ENCODE measurements at regions not wholly inside any gene's neighbourhood (a gene's known extent, or its start where the extent isn't known, plus 50 kb on each side); places are given as distances from the start of the nearest gene placed in this dataset.
"Not testable (repeated sequence)": the region's sequence is repeated elsewhere in the genome, so short reads cannot be mapped to it uniquely, and the experiment has no call there.

DNA sequence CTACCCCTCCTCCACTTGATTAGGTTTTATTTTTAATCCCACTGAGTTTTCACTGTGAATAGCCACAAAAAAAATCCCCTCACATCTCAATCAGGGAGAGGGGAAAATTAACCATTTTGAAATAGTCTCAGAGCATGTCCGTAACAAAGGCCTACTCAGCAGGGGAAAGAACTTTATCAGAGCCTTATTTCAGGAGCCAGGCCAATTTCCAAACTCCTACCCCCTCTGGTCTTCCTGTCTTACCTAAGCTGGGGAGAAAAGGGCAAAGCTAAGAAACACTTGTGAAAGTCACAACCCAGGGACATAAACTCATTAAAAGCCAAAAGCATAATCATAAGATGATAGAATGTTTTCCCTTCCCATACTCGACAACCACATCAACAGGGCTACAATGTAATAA, 260.3 kb upstream of the DIO3 start:
- H4K20me1 ChIP-seq (ENCODE audit: low read depth, low read length): no peaks in the 10 kb centered on the region
- no peak overlapping the region for H3K4me3 ChIP-seq (ENCODE audit: insufficient read depth, low read length, poor library complexity, severe bottlenecking)
- no peaks in the 10 kb centered on the region for H3F3A ChIP-seq (ENCODE audit: insufficient read depth)
- no peaks in the 10 kb centered on the region for H3K36me3 ChIP-seq (ENCODE audit: low read length)
- H3K79me2 ChIP-seq (ENCODE audit: insufficient read depth, low read length): no peaks in the 10 kb centered on the region
- H3K4me2 ChIP-seq (ENCODE audit: low read depth, low read length, poor library complexity, severe bottlenecking): no peak overlapping the region
- H2AFZ ChIP-seq (ENCODE audit: low read depth, low read length, severe bottlenecking): no peak overlapping the region
- no peak for TF ChIP-seq EZH2phosphoT487 (conservative IDR thresholded peaks at IDR 0.05; ENCODE audit: low read length)
- TF ChIP-seq, protein P1, sequence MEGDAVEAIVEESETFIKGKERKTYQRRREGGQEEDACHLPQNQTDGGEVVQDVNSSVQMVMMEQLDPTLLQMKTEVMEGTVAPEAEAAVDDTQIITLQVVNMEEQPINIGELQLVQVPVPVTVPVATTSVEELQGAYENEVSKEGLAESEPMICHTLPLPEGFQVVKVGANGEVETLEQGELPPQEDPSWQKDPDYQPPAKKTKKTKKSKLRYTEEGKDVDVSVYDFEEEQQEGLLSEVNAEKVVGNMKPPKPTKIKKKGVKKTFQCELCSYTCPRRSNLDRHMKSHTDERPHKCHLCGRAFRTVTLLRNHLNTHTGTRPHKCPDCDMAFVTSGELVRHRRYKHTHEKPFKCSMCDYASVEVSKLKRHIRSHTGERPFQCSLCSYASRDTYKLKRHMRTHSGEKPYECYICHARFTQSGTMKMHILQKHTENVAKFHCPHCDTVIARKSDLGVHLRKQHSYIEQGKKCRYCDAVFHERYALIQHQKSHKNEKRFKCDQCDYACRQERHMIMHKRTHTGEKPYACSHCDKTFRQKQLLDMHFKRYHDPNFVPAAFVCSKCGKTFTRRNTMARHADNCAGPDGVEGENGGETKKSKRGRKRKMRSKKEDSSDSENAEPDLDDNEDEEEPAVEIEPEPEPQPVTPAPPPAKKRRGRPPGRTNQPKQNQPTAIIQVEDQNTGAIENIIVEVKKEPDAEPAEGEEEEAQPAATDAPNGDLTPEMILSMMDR (IDR thresholded peaks at IDR 0.05; ENCODE audit: insufficient read depth, low read length, poor library complexity, severe bottlenecking): no peak
- H3K9ac ChIP-seq (ENCODE audit: low read length): no peak overlapping the region
- no peaks in the 10 kb centered on the region for H3K27me3 ChIP-seq (ENCODE audit: low read length)
- H3K9me3 ChIP-seq (ENCODE audit: insufficient read depth, low read length): peaks cover 5% of the 10 kb centered on the region; the same call in 1 of the 2 replicates
- no peaks in the 10 kb centered on the region for H3K9me2 ChIP-seq (replicated peaks; ENCODE audit: insufficient read depth, low read length)
- no peak overlapping the region for H3K27ac ChIP-seq (ENCODE audit: low read depth, low read length)

DNA sequence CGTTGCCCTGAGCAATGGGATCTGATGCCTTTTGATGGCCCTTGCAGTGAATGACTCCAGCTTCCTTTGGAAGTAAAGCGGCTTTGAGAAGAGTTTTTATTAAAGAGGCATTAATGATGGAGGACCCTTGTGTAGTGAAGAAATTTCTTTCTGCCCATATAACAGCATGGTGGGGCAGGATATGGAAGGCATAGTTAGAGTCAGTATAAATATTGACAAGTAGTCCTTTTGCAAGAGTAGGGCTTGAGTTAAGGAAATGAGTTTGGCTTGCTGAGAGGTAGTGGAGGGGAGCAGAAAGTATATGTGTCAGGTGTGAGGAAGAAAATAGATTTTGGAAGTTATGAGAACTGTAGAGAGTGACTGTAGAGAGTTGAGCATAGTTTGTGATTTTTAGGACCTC, 254.1 kb upstream of the DIO3 start:
- H3K36me3 ChIP-seq (ENCODE audit: low read length); H3K9ac ChIP-seq (ENCODE audit: low read length); H2AFZ ChIP-seq (ENCODE audit: low read depth, low read length, severe bottlenecking); H3K9me3 ChIP-seq (ENCODE audit: insufficient read depth, low read length); H3F3A ChIP-seq (ENCODE audit: insufficient read depth); H3K4me3 ChIP-seq (ENCODE audit: insufficient read depth, low read length, poor library complexity, severe bottlenecking); H4K20me1 ChIP-seq (ENCODE audit: low read depth, low read length); H3K27me3 ChIP-seq (ENCODE audit: low read length); H3K27ac ChIP-seq (ENCODE audit: low read depth, low read length); H3K79me2 ChIP-seq (ENCODE audit: insufficient read depth, low read length); H3K9me2 ChIP-seq (replicated peaks; ENCODE audit: insufficient read depth, low read length); H3K4me2 ChIP-seq (ENCODE audit: low read depth, low read length, poor library complexity, severe bottlenecking): not testable (repeated sequence)

- H3K9me3 ChIP-seq (ENCODE audit: insufficient read depth, low read length); H3K4me3 ChIP-seq (ENCODE audit: insufficient read depth, low read length, poor library complexity, severe bottlenecking): not testable (repeated sequence)
These were observed 250.1 kb upstream of the DIO3 start for GRCh38 chr14:101311186-101311585.

DNA sequence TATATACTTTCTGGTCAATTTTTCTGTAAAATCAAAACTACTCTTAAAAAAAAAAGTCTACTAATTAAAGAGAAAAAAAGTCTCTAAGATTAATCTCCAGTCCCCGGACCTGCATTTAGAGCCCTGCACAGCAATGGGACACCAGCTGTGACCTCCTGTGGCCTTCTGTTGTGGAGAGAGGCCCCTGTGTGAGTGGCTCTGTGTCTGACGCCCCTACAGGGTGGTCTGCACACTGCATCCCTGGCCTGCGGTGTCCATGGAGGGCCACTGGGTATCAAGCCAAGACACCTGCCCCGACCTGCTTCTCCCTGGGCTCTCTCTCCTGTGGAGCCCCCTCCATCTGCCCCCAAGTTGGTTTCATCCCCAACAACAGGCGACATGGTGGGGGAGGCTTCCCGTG, 248.0 kb upstream of the DIO3 start:
- Histone ChIP-seq H3K27ac (ENCODE audit: low read depth, low read length) (no peak overlapping the region), H3K9ac (ENCODE audit: low read length) (no peak overlapping the region), H3K27me3 (ENCODE audit: low read length) (no peaks in the 10 kb centered on the region), H3K36me3 (ENCODE audit: low read length) (no peaks in the 10 kb centered on the region), H2AFZ (ENCODE audit: low read depth, low read length, severe bottlenecking) (no peak overlapping the region), H4K20me1 (ENCODE audit: low read depth, low read length) (no peaks in the 10 kb centered on the region), H3K79me2 (ENCODE audit: insufficient read depth, low read length) (no peaks in the 10 kb centered on the region), H3F3A (ENCODE audit: insufficient read depth) (no peaks in the 10 kb centered on the region), H3K4me2 (ENCODE audit: low read depth, low read length, poor library complexity, severe bottlenecking) (no peak overlapping the region), H3K4me3 (ENCODE audit: insufficient read depth, low read length, poor library complexity, severe bottlenecking) (no peak overlapping the region), H3K9me3 (ENCODE audit: insufficient read depth, low read length) (peaks cover 12% of the 10 kb centered on the region; the same call in 1 of the 2 replicates), H3K9me2 (replicated peaks; ENCODE audit: insufficient read depth, low read length) (no peaks in the 10 kb centered on the region)
- TF ChIP-seq, protein P1 (IDR thresholded peaks at IDR 0.05; ENCODE audit: insufficient read depth, low read length, poor library complexity, severe bottlenecking): no peak
- no peak for TF ChIP-seq EZH2phosphoT487 (conservative IDR thresholded peaks at IDR 0.05; ENCODE audit: low read length)

More at GRCh38 chr14:101311186-101311585, 250.1 kb upstream of the DIO3 start:
- not testable (repeated sequence) for H3K27ac ChIP-seq (ENCODE audit: low read depth, low read length); H3F3A ChIP-seq (ENCODE audit: insufficient read depth); H3K79me2 ChIP-seq (ENCODE audit: insufficient read depth, low read length); H4K20me1 ChIP-seq (ENCODE audit: low read depth, low read length); H2AFZ ChIP-seq (ENCODE audit: low read depth, low read length, severe bottlenecking); H3K9ac ChIP-seq (ENCODE audit: low read length); H3K36me3 ChIP-seq (ENCODE audit: low read length); H3K27me3 ChIP-seq (ENCODE audit: low read length); H3K4me2 ChIP-seq (ENCODE audit: low read depth, low read length, poor library complexity, severe bottlenecking); H3K9me2 ChIP-seq (replicated peaks; ENCODE audit: insufficient read depth, low read length)
